ENCODE measurements at regions not wholly inside any gene's neighbourhood (a gene's known extent, or its start where the extent isn't known, plus 50 kb on each side); places are given as distances from the start of the nearest gene placed in this dataset.

DNA sequence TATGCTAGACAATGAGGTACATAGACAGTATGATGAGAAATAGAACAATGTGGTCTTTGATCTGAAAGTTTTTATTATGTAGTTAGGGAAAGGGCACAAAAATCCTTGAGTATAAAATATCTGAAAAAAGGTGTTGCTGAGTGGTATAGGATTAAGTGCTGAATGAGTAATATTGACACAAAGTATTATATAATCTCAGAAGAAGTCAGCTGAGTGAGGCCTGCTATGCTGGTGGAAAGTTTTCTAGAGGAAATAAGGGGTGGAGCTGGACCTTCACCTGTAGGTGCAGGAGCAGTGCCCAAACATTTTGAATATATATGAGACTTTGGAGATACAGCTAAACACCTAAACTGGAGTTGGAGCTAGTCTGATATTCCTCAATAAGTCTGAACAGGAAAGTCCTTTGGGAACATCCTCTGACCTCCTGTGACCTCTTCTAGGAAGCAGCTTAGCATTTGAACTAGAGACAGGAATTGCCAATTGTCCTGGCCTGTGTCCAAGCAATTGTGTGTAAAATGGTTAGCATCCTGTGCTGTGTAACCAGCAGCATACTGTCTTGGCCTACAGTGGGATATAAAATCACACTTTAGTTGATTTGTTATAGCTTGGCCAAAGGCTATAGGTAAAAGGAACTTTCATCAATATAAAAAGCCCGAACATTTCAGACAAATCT, 285.3 kb downstream of the ANKRD50 start:
- no peak for DNase-seq
- Histone ChIP-seq H3K36me3 (ENCODE audit: control insufficient read depth in 1 of 2, insufficient read depth in 2 of 2, low read length in 1 of 2) (no peaks in the 10 kb centered on the region), H3K4me3 (ENCODE audit: low read length in 2 of 2) (no peak overlapping the region), H3K4me1 (ENCODE audit: control insufficient read depth in 1 of 2, insufficient read depth in 2 of 2, low read length in 2 of 2) (no peaks in the 10 kb centered on the region), H3K9me3 (ENCODE audit: control insufficient read depth, low read length) (no peaks in the 10 kb centered on the region), H3K27ac (ENCODE audit: low read depth in 1 of 2, low read length in 2 of 2) (no peak overlapping the region), H3K27me3 (ENCODE audit: control insufficient read depth in 1 of 2, insufficient read depth in 2 of 2, low read length in 1 of 2) (no peaks in the 10 kb centered on the region)
- WGBS, 2 donors = 97% methylated on average over 1 of the region's 1 CpG
- no peak for ATAC-seq (ENCODE audit: low FRiP score)
- intact Hi-C loops (cut with DNase I) = no loop called here

GRCh38 chr4:124428648-124429047, 283.9 kb downstream of the ANKRD50 start:
- 95 to 96% methylated on average over 2 of the region's 2 CpGs for WGBS, 2 donors

DNA sequence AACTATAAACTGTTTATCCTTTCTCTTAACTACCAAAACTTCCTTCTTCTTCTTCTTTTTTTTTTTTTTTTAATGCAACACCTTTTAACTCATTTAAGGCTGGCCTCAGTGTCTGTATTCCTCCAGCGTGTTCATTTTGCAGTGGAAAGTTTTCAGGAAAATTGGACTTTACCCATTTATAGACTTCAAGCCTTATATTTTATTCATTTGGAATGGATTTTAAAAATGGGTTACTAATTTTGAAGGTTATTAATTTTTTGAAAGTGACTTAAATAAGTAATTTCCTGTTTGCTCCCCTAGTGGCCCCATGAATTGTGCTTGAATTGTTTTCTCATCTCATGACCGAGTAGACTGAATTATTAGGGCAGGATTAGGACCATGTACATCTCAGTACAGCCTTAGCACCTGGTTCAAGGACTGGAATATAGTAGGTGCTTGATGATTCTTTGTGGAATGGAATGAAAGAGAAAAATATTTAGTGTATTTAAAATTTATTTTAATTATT, 282.7 kb downstream of the ANKRD50 start:
- H3K27ac ChIP-seq (ENCODE audit: low read depth in 1 of 2, low read length in 2 of 2) = no peak overlapping the region
- DNase-seq (no peak), ATAC-seq (ENCODE audit: low FRiP score) (no peak)
- intact Hi-C loops (cut with DNase I) = no loop called here
- no peaks in the 10 kb centered on the region for H3K36me3 ChIP-seq (ENCODE audit: control insufficient read depth in 1 of 2, insufficient read depth in 2 of 2, low read length in 1 of 2)
- no peaks in the 10 kb centered on the region for H3K9me3 ChIP-seq (ENCODE audit: control insufficient read depth, low read length)
- H3K27me3 ChIP-seq (ENCODE audit: control insufficient read depth in 1 of 2, insufficient read depth in 2 of 2, low read length in 1 of 2) = no peaks in the 10 kb centered on the region
- WGBS, 2 donors = 92 to 93% methylated on average over 2 of the region's 2 CpGs
- no peaks in the 10 kb centered on the region for H3K4me1 ChIP-seq (ENCODE audit: control insufficient read depth in 1 of 2, insufficient read depth in 2 of 2, low read length in 2 of 2)
- no peak overlapping the region for H3K4me3 ChIP-seq (ENCODE audit: low read length in 2 of 2)

More at GRCh38 chr4:124428648-124429047, 283.9 kb downstream of the ANKRD50 start:
- Histone ChIP-seq H3K4me1 (ENCODE audit: control insufficient read depth in 1 of 2, insufficient read depth in 2 of 2, low read length in 2 of 2) (no peaks in the 10 kb centered on the region), H3K36me3 (ENCODE audit: control insufficient read depth in 1 of 2, insufficient read depth in 2 of 2, low read length in 1 of 2) (no peaks in the 10 kb centered on the region), H3K4me3 (ENCODE audit: low read length in 2 of 2) (no peak overlapping the region), H3K9me3 (ENCODE audit: control insufficient read depth, low read length) (no peaks in the 10 kb centered on the region), H3K27me3 (ENCODE audit: control insufficient read depth in 1 of 2, insufficient read depth in 2 of 2, low read length in 1 of 2) (no peaks in the 10 kb centered on the region), H3K27ac (ENCODE audit: low read depth in 1 of 2, low read length in 2 of 2) (no peak overlapping the region)
- intact Hi-C loops (cut with DNase I) = no loop called here
- DNase-seq = no peak
- ATAC-seq (ENCODE audit: low FRiP score) = no peak

GRCh38 chr4:124431653-124432192, 280.8 kb downstream of the ANKRD50 start:
- DNase-seq (no peak), ATAC-seq (ENCODE audit: low FRiP score) (no peak)
- WGBS, 2 donors = 59 to 71% methylated on average over 2 of the region's 2 CpGs
- Histone ChIP-seq H3K4me3 (ENCODE audit: low read length in 2 of 2) (no peak overlapping the region), H3K9me3 (ENCODE audit: control insufficient read depth, low read length) (no peaks in the 10 kb centered on the region), H3K27ac (ENCODE audit: low read depth in 1 of 2, low read length in 2 of 2) (no peak overlapping the region), H3K4me1 (ENCODE audit: control insufficient read depth in 1 of 2, insufficient read depth in 2 of 2, low read length in 2 of 2) (no peaks in the 10 kb centered on the region), H3K36me3 (ENCODE audit: control insufficient read depth in 1 of 2, insufficient read depth in 2 of 2, low read length in 1 of 2) (no peaks in the 10 kb centered on the region), H3K27me3 (ENCODE audit: control insufficient read depth in 1 of 2, insufficient read depth in 2 of 2, low read length in 1 of 2) (no peaks in the 10 kb centered on the region)
- intact Hi-C loops (cut with DNase I) = no loop called here

DNA sequence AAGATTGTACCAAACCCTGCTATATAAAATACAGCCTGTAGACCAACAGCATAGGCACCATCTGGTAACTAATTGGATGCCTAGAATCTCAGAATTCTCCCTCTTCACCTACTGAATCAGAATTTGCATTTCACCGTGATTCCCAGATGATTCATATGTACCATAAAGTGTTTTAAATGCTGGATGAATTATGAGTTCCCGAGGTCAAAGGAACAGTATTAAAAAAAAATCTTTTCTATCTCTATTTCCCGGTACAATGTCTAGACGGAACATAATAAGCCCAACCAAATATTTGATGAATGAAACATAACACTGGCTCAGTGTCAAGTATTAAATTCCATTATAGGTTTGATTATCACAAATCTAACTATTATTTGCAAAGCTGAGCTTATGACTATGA, 280.0 kb downstream of the ANKRD50 start:
- 11 to 17% methylated on average over 4 of the region's 4 CpGs for WGBS, 2 donors
- no peaks in the 10 kb centered on the region for H3K4me1 ChIP-seq (ENCODE audit: control insufficient read depth in 1 of 2, insufficient read depth in 2 of 2, low read length in 2 of 2)
- no peaks in the 10 kb centered on the region for H3K27me3 ChIP-seq (ENCODE audit: control insufficient read depth in 1 of 2, insufficient read depth in 2 of 2, low read length in 1 of 2)
- intact Hi-C loops (cut with DNase I) = no loop called here
- H3K27ac ChIP-seq (ENCODE audit: low read depth in 1 of 2, low read length in 2 of 2) = no peak overlapping the region
- H3K9me3 ChIP-seq (ENCODE audit: control insufficient read depth, low read length) = no peaks in the 10 kb centered on the region
- ATAC-seq (ENCODE audit: low FRiP score) (no peak), DNase-seq (no peak)
- H3K36me3 ChIP-seq (ENCODE audit: control insufficient read depth in 1 of 2, insufficient read depth in 2 of 2, low read length in 1 of 2) = no peaks in the 10 kb centered on the region
- H3K4me3 ChIP-seq (ENCODE audit: low read length in 2 of 2) = no peak overlapping the region

- Histone ChIP-seq H3K4me3 (ENCODE audit: low read length in 2 of 2) (no peak overlapping the region), H3K4me1 (ENCODE audit: control insufficient read depth in 1 of 2, insufficient read depth in 2 of 2, low read length in 2 of 2) (no peaks in the 10 kb centered on the region), H3K27ac (ENCODE audit: low read depth in 1 of 2, low read length in 2 of 2) (no peak overlapping the region), H3K9me3 (ENCODE audit: control insufficient read depth, low read length) (no peaks in the 10 kb centered on the region), H3K27me3 (ENCODE audit: control insufficient read depth in 1 of 2, insufficient read depth in 2 of 2, low read length in 1 of 2) (no peaks in the 10 kb centered on the region), H3K36me3 (ENCODE audit: control insufficient read depth in 1 of 2, insufficient read depth in 2 of 2, low read length in 1 of 2) (no peaks in the 10 kb centered on the region)
- no peak for DNase-seq
- WGBS, 2 donors = 82 to 85% methylated on average over 3 of the region's 3 CpGs
- ATAC-seq (ENCODE audit: low FRiP score) = peak; percentile 8
- intact Hi-C loops (cut with DNase I) = no loop called here
Measured at GRCh38 chr4:124433044-124433443, 279.5 kb downstream of the ANKRD50 start.

GRCh38 chr4:124433500-124433899, 279.0 kb downstream of the ANKRD50 start:
- ATAC-seq (ENCODE audit: low FRiP score) (peak; percentile 55), DNase-seq (peak in 1 of 2 donors; percentile 71)
- intact Hi-C loops (cut with DNase I) = no loop called here
- no peaks in the 10 kb centered on the region for H3K27me3 ChIP-seq (ENCODE audit: control insufficient read depth in 1 of 2, insufficient read depth in 2 of 2, low read length in 1 of 2)
- WGBS, 2 donors = 58 to 63% methylated on average over 8 of the region's 8 CpGs
- H3K4me3 ChIP-seq (ENCODE audit: low read length in 2 of 2) = no peak overlapping the region
- no peak overlapping the region for H3K27ac ChIP-seq (ENCODE audit: low read depth in 1 of 2, low read length in 2 of 2)
- H3K9me3 ChIP-seq (ENCODE audit: control insufficient read depth, low read length) = no peaks in the 10 kb centered on the region
- no peaks in the 10 kb centered on the region for H3K4me1 ChIP-seq (ENCODE audit: control insufficient read depth in 1 of 2, insufficient read depth in 2 of 2, low read length in 2 of 2)
- no peaks in the 10 kb centered on the region for H3K36me3 ChIP-seq (ENCODE audit: control insufficient read depth in 1 of 2, insufficient read depth in 2 of 2, low read length in 1 of 2)

GRCh38 chr4:124435274-124435950, 277.1 kb downstream of the ANKRD50 start:
- Histone ChIP-seq H3K27ac (ENCODE audit: low read depth in 1 of 2, low read length in 2 of 2) (peak overlapping the region in 1 of 2 donors; percentile 8), H3K36me3 (ENCODE audit: control insufficient read depth in 1 of 2, insufficient read depth in 2 of 2, low read length in 1 of 2) (no peaks in the 10 kb centered on the region), H3K27me3 (ENCODE audit: control insufficient read depth in 1 of 2, insufficient read depth in 2 of 2, low read length in 1 of 2) (no peaks in the 10 kb centered on the region), H3K4me3 (ENCODE audit: low read length in 2 of 2) (no peak overlapping the region), H3K4me1 (ENCODE audit: control insufficient read depth in 1 of 2, insufficient read depth in 2 of 2, low read length in 2 of 2) (no peaks in the 10 kb centered on the region), H3K9me3 (ENCODE audit: control insufficient read depth, low read length) (no peaks in the 10 kb centered on the region)
- intact Hi-C loops (cut with DNase I) = no loop called here
- ATAC-seq (ENCODE audit: low FRiP score) = no peak
- 64 to 86% methylated on average over 2 of the region's 2 CpGs for WGBS, 2 donors
- DNase-seq = no peak

Data from aorta (tissue), 5 donors.